PC-3 (cell line): ENCODE measurements at regions not wholly inside any gene's neighbourhood (a gene's known extent, or its start where the extent isn't known, plus 50 kb on each side); places are given as distances from the start of the nearest gene placed in this dataset.

Experiments used
- CTCF ChIP-seq: fragments of 300-600 bp; sonication (generic); conservative IDR thresholded peaks from 2 replicates; pipeline ENCODE4 v1.5.1; 2017; ENCODE audit warnings: antibody characterized with exemption, low read depth, mild to moderate bottlenecking, low read length
- EZH2 ChIP-seq: fragments of 300-600 bp; sonication (generic); IDR thresholded peaks from one replicate; pipeline ENCODE4 v1.6.1; 2017; ENCODE audit warnings: antibody characterized with exemption, mild to moderate bottlenecking, low read length; ENCODE audit not compliant: unreplicated experiment

GRCh38 chr17:52388941-52389340 lies 230.4 kb upstream of the CA10 start:
- no peak for TF ChIP-seq CTCF
- no peak for TF ChIP-seq EZH2
